Liver (tissue), 8 donors: ENCODE measurements at regions not wholly inside any gene's neighbourhood (a gene's known extent, or its start where the extent isn't known, plus 50 kb on each side); places are given as distances from the start of the nearest gene placed in this dataset.

Experiments
- DNase-seq: peaks from one replicate; pipeline ENCODE4 v3.0.0-alpha.2; 2017; ENCODE audit warnings: low spot score
- H3K27ac ChIP-seq, 2 donors: one replicate each; pipeline ENCODE4 v1.7.0; 2013; ENCODE audit warnings: inconsistent platforms in 2 of 2, low read length in 2 of 2, control low read depth in 1 of 2, low read depth in 1 of 2, mild to moderate bottlenecking in 1 of 2
- H3K27me3 ChIP-seq, 4 donors: one replicate each; pipeline versions ENCODE4 v1.6.1 to v1.7.0; 2013; ENCODE audit warnings: low read length in 3 of 4, inconsistent platforms in 1 of 4, mild to moderate bottlenecking in 1 of 4, moderate library complexity in 1 of 4; ENCODE audit not compliant: control insufficient read depth in 4 of 4, insufficient read depth in 4 of 4
- H3K36me3 ChIP-seq, 4 donors: one replicate each; pipeline versions ENCODE4 v1.6.1 to v1.7.0; 2013; ENCODE audit warnings: low read length in 3 of 4, mild to moderate bottlenecking in 3 of 4, low read depth in 1 of 4, moderate library complexity in 1 of 4; ENCODE audit not compliant: control insufficient read depth in 4 of 4, insufficient read depth in 3 of 4
- H3K4me1 ChIP-seq, 4 donors: one replicate each; pipeline versions ENCODE4 v1.6.1 to v1.7.0; 2013; ENCODE audit warnings: low read length in 3 of 4, mild to moderate bottlenecking in 3 of 4, moderate library complexity in 1 of 4; ENCODE audit not compliant: control insufficient read depth in 4 of 4, insufficient read depth in 4 of 4
- H3K4me3 ChIP-seq, 3 donors: one replicate each; pipeline versions ENCODE4 v1.6.1 to v1.7.0; 2013; ENCODE audit warnings: low read length in 3 of 3, control low read depth in 1 of 3, low read depth in 1 of 3, mild to moderate bottlenecking in 1 of 3
- H3K9ac ChIP-seq, 2 donors: one replicate each; pipeline ENCODE4 v1.7.0; 2013; ENCODE audit warnings: low read length in 2 of 2, mild to moderate bottlenecking in 2 of 2, moderate library complexity in 2 of 2, control low read depth in 1 of 2, low read depth in 1 of 2
- H3K9me3 ChIP-seq, 4 donors: one replicate each; pipeline versions ENCODE4 v1.6.1 to v1.7.0; 2013; ENCODE audit warnings: low read length in 3 of 4; ENCODE audit not compliant: control insufficient read depth in 4 of 4
- ATF3 ChIP-seq: IDR thresholded peaks from 2 replicates; pipeline ENCODE4 v1.6.1; 2016; ENCODE audit warnings: antibody characterized with exemption
- CTCF ChIP-seq: fragments of 150-350 bp; IDR thresholded peaks from 2 replicates; pipeline ENCODE4 v1.5.1; 2017; ENCODE audit warnings: improper control_type of control experiment, low read depth, low read length; ENCODE audit not compliant: missing input control
- EGR1 ChIP-seq, 2 donors: IDR thresholded peaks; 2 replicates each; pipeline ENCODE4 v1.6.1; 2016 to 2018; ENCODE audit warnings: antibody characterized with exemption in 2 of 2, low read depth in 2 of 2
- FOXA1 ChIP-seq: IDR thresholded peaks from 2 replicates; pipeline ENCODE4 v1.6.1; 2016; ENCODE audit warnings: antibody characterized with exemption
- FOXA2 ChIP-seq: IDR thresholded peaks from 2 replicates; pipeline ENCODE4 v1.6.1; 2016; ENCODE audit warnings: antibody characterized with exemption
- GABPA ChIP-seq, 2 donors: IDR thresholded peaks in 1 of 2; conservative IDR thresholded peaks in 1 of 2; 2 replicates each; pipeline ENCODE4 v1.6.1; 2016; ENCODE audit warnings: antibody characterized with exemption in 2 of 2, mild to moderate bottlenecking in 1 of 2, moderate library complexity in 1 of 2
- HNF4G ChIP-seq: IDR thresholded peaks from 2 replicates; pipeline ENCODE4 v1.6.1; 2016; ENCODE audit warnings: antibody characterized with exemption
- JUND ChIP-seq, 2 donors: IDR thresholded peaks; 2 replicates each; pipeline ENCODE4 v1.6.1; 2016; ENCODE audit warnings: antibody characterized with exemption in 2 of 2
- MAX ChIP-seq: IDR thresholded peaks from 2 replicates; pipeline ENCODE4 v1.6.1; 2016; ENCODE audit warnings: antibody characterized with exemption
- NR2F2 ChIP-seq: IDR thresholded peaks from 2 replicates; pipeline ENCODE4 v1.6.1; 2016; ENCODE audit warnings: antibody characterized with exemption
- RAD21 ChIP-seq, 2 donors: IDR thresholded peaks; 2 replicates each; pipeline ENCODE4 v1.6.1; 2016; ENCODE audit warnings: antibody characterized with exemption in 2 of 2, mild to moderate bottlenecking in 2 of 2
- REST ChIP-seq: IDR thresholded peaks from 2 replicates; pipeline ENCODE4 v1.6.1; 2016; ENCODE audit warnings: antibody characterized with exemption, mild to moderate bottlenecking
- RXRA ChIP-seq, 2 donors: IDR thresholded peaks; 2 replicates each; pipeline ENCODE4 v1.6.1; 2017 to 2018; ENCODE audit warnings: antibody characterized with exemption in 2 of 2, mild to moderate bottlenecking in 1 of 2
- SP1 ChIP-seq: IDR thresholded peaks from 2 replicates; pipeline ENCODE4 v1.6.1; 2018; ENCODE audit warnings: antibody characterized with exemption, mild to moderate bottlenecking
- TAF1 ChIP-seq: conservative IDR thresholded peaks from 2 replicates; pipeline ENCODE4 v1.6.1; 2016; ENCODE audit warnings: antibody characterized with exemption, mild to moderate bottlenecking
- YY1 ChIP-seq: IDR thresholded peaks from 2 replicates; pipeline ENCODE4 v1.6.1; 2016; ENCODE audit warnings: antibody characterized with exemption, mild to moderate bottlenecking
- ZBTB33 ChIP-seq: IDR thresholded peaks from 2 replicates; pipeline ENCODE4 v1.6.1; 2016; ENCODE audit warnings: antibody characterized with exemption
- WGBS: extraction: QIAGEN DNeasy Blood & Tissue Kit; methylation state at CpG from one replicate; pipeline ENCODE4 v1.1.7; 2013; 5-methylcytosine and 5-hydroxymethylcytosine counted together
- donor health status: healthy.
- donor health status: healthy.
- donor health status: healthy.
- donor health status: healthy.
- donor health status: healthy.

- TF ChIP-seq EGR1 (IDR thresholded peaks at IDR 0.05; ENCODE audit: low read depth in 2 of 2) (no peak), FOXA1 (no peak), REST (no peak), RAD21 (IDR thresholded peaks at IDR 0.05) (no peak), TAF1 (no peak), ATF3 (no peak), ZBTB33 (no peak), NR2F2 (no peak), RXRA (IDR thresholded peaks at IDR 0.05) (no peak), HNF4G (no peak), GABPA (IDR thresholded peaks at IDR 0.05 in 1 of 2, conservative IDR thresholded peaks at IDR 0.05 in 1 of 2) (no peak), YY1 (no peak), CTCF (no peak), FOXA2 (no peak), MAX (no peak)
- Histone ChIP-seq H3K27me3 (peaks cover 0 to 2% (median 0%) of the 10 kb centered on the region in 4 donors), H3K4me1 (no peaks in the 10 kb centered on the region), H3K9ac (no peak overlapping the region), H3K27ac (no peak overlapping the region), H3K4me3 (no peak overlapping the region), H3K36me3 (no peaks in the 10 kb centered on the region), H3K9me3 (no peaks in the 10 kb centered on the region)
- no peak for DNase-seq
- WGBS = 63% methylated on average over 8 of the region's 8 CpGs
These were observed 437.3 kb upstream of the SOX11 start for GRCh38 chr2:5254791-5255332.

GRCh38 chr2:5263291-5263690 is 428.9 kb upstream of the SOX11 start:
- H3K4me1 ChIP-seq = no peaks in the 10 kb centered on the region
- H3K27me3 ChIP-seq = no peaks in the 10 kb centered on the region
- no peaks in the 10 kb centered on the region for H3K9me3 ChIP-seq
- H3K27ac ChIP-seq = no peak overlapping the region
- H3K9ac ChIP-seq = no peak overlapping the region
- no peaks in the 10 kb centered on the region for H3K36me3 ChIP-seq
- 80% methylated on average over 1 of the region's 1 CpG for WGBS
- no peak overlapping the region for H3K4me3 ChIP-seq
- DNase-seq = no peak
- TF ChIP-seq EGR1 (IDR thresholded peaks at IDR 0.05; ENCODE audit: low read depth in 2 of 2) = no peak
- no peak for TF ChIP-seq NR2F2
- no peak for TF ChIP-seq JUND (IDR thresholded peaks at IDR 0.05)
- TF ChIP-seq SP1 = no peak
- no peak for TF ChIP-seq MAX
- no peak for TF ChIP-seq ZBTB33
- no peak for TF ChIP-seq ATF3
- TF ChIP-seq TAF1 = no peak
- TF ChIP-seq CTCF = no peak
- no peak for TF ChIP-seq HNF4G
